ENCODE measurements at regions not wholly inside any gene's neighbourhood (a gene's known extent, or its start where the extent isn't known, plus 50 kb on each side); places are given as distances from the start of the nearest gene placed in this dataset.

- DNase-seq (ENCODE audit: low read depth) = no peak
Measured at GRCh38 chr6:87806635-87807034, 104.6 kb upstream of the AKIRIN2 start.

- DNase-seq (ENCODE audit: low read depth) = no peak
Measured at GRCh38 chr6:87806099-87806498, 104.1 kb upstream of the AKIRIN2 start.

- DNase-seq (ENCODE audit: low read depth) = no peak
Measured at GRCh38 chr6:87803791-87804190, 101.8 kb upstream of the AKIRIN2 start.

- DNase-seq (ENCODE audit: low read depth) = no peak
Measured at GRCh38 chr6:87799651-87800050, 97.6 kb upstream of the AKIRIN2 start.

- no peak for DNase-seq (ENCODE audit: low read depth)
Measured at GRCh38 chr6:87798393-87799278, 96.6 kb upstream of the AKIRIN2 start.

- DNase-seq (ENCODE audit: low read depth) = no peak
Measured at GRCh38 chr6:87794922-87795885, 93.2 kb upstream of the AKIRIN2 start.

GRCh38 chr6:87793315-87793714 is 91.3 kb upstream of the AKIRIN2 start:
- no peak for DNase-seq (ENCODE audit: low read depth)

- no peak for DNase-seq (ENCODE audit: low read depth)
Measured at GRCh38 chr6:87791982-87792381, 89.9 kb upstream of the AKIRIN2 start.

GRCh38 chr6:87791485-87791884 is 89.5 kb upstream of the AKIRIN2 start:
- DNase-seq (ENCODE audit: low read depth) = no peak

GRCh38 chr6:87791029-87791428 is 89.0 kb upstream of the AKIRIN2 start:
- DNase-seq (ENCODE audit: low read depth) = no peak

- DNase-seq (ENCODE audit: low read depth) = no peak
Measured at GRCh38 chr6:87789900-87790290, 87.9 kb upstream of the AKIRIN2 start.

- no peak for DNase-seq (ENCODE audit: low read depth)
Measured at GRCh38 chr6:87789198-87789899, 87.3 kb upstream of the AKIRIN2 start.

- no peak for DNase-seq (ENCODE audit: low read depth)
Measured at GRCh38 chr6:87788141-87788540, 86.1 kb upstream of the AKIRIN2 start.

- DNase-seq (ENCODE audit: low read depth) = no peak
Measured at GRCh38 chr6:87785229-87785862, 83.3 kb upstream of the AKIRIN2 start.

GRCh38 chr6:87784690-87785089 is 82.7 kb upstream of the AKIRIN2 start:
- DNase-seq (ENCODE audit: low read depth) = no peak

GRCh38 chr6:87784051-87784450 is 82.0 kb upstream of the AKIRIN2 start:
- DNase-seq (ENCODE audit: low read depth) = no peak

GRCh38 chr6:87779542-87779941 is 77.5 kb upstream of the AKIRIN2 start:
- no peak for DNase-seq (ENCODE audit: low read depth)

- DNase-seq (ENCODE audit: low read depth) = no peak
Measured at GRCh38 chr6:87772597-87773530, 70.8 kb upstream of the AKIRIN2 start.

- DNase-seq (ENCODE audit: low read depth) = no peak
Measured at GRCh38 chr6:87767478-87767877, 65.4 kb upstream of the AKIRIN2 start.

- no peak for DNase-seq (ENCODE audit: low read depth)
Measured at GRCh38 chr6:87766211-87766610, 64.2 kb upstream of the AKIRIN2 start.

GRCh38 chr6:87763901-87764300 is 61.9 kb upstream of the AKIRIN2 start:
- no peak for DNase-seq (ENCODE audit: low read depth)

Measured in stimulated activated CD8-positive, alpha-beta memory T cell treated with anti-CD3 and anti-CD28 coated beads, Interleukin-15, amount 100 ng/mL, for 1 hour (primary cell).